ENCODE measurements at regions not wholly inside any gene's neighbourhood (a gene's known extent, or its start where the extent isn't known, plus 50 kb on each side); places are given as distances from the start of the nearest gene placed in this dataset.

DNA sequence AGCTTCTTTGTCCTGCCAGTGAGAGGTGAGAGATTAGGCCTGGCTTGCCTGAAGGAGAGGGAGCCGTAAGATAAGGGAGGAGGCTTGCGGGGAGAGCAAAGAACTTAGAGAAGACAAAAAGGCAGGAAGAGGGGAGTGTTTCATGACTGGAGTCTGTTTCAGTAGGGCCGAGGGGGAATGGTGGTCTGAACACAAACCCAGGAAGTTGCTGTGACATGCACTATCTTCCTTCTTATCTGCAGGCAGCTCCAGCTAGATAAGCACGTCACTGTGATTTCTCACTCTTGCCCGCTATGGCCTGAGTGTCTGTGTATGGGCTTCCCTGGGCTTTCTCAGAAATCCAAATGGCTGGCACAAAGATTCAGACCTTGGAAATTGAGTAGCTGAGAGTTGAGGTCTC lies 307.5 kb upstream of the CLINT1 start:
- Histone ChIP-seq H3K4me1 (ENCODE audit: low read length) (no peaks in the 10 kb centered on the region), H3K4me2 (ENCODE audit: low read depth, low read length) (no peak overlapping the region), H3K9ac (ENCODE audit: low read length) (no peak overlapping the region), H3K27me3 (replicated peaks; ENCODE audit: insufficient read depth, low read length) (no peaks in the 10 kb centered on the region), H3K36me3 (replicated peaks; ENCODE audit: insufficient read depth, low read length) (no peaks in the 10 kb centered on the region), H3K79me2 (ENCODE audit: low read length) (no peaks in the 10 kb centered on the region), H3K27ac (ENCODE audit: low read length) (no peak overlapping the region), H2AFZ (ENCODE audit: low read length) (no peak overlapping the region), H3K4me3 (ENCODE audit: low read length) (no peak overlapping the region), H4K20me1 (ENCODE audit: insufficient read depth, low read length) (no peaks in the 10 kb centered on the region), H3K9me2 (replicated peaks; ENCODE audit: insufficient read depth, low read length) (no peaks in the 10 kb centered on the region), H3F3A (ENCODE audit: insufficient read depth, low read length) (no peaks in the 10 kb centered on the region), H3K9me3 (replicated peaks; ENCODE audit: insufficient read depth, low read length) (no peaks in the 10 kb centered on the region)
- TF ChIP-seq, protein P1, sequence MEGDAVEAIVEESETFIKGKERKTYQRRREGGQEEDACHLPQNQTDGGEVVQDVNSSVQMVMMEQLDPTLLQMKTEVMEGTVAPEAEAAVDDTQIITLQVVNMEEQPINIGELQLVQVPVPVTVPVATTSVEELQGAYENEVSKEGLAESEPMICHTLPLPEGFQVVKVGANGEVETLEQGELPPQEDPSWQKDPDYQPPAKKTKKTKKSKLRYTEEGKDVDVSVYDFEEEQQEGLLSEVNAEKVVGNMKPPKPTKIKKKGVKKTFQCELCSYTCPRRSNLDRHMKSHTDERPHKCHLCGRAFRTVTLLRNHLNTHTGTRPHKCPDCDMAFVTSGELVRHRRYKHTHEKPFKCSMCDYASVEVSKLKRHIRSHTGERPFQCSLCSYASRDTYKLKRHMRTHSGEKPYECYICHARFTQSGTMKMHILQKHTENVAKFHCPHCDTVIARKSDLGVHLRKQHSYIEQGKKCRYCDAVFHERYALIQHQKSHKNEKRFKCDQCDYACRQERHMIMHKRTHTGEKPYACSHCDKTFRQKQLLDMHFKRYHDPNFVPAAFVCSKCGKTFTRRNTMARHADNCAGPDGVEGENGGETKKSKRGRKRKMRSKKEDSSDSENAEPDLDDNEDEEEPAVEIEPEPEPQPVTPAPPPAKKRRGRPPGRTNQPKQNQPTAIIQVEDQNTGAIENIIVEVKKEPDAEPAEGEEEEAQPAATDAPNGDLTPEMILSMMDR (IDR thresholded peaks at IDR 0.05; ENCODE audit: low read length): no peak
- no peak for TF ChIP-seq EZH2 (optimal IDR thresholded peaks at IDR 0.05; ENCODE audit: low read depth, low read length)
- no peak for TF ChIP-seq EZH2phosphoT487 (IDR thresholded peaks at IDR 0.05; ENCODE audit: low read length)
- no peak for DNase-seq

DNA sequence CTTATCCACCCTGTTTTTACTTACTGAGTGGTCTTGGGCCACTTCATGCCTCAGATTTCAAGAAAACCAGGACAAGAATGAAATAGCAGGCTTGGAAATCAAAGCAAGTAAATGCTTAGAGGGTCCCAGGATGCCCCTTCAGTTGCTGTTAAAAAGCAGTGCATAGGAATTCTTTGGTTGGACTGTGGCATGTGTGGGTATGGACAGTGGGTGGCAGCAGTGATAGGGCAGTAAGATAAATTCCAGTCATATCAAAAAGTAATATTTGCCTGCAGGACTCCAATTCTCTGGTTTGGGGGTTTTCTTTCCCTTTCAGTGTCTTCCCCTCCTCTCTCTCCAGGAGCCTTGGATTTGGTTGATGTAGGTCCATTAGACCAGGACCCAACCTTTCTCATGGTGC lies 306.7 kb upstream of the CLINT1 start:
- no peak for DNase-seq
- H2AFZ ChIP-seq (ENCODE audit: low read length): no peak overlapping the region
- no peak overlapping the region for H3K4me2 ChIP-seq (ENCODE audit: low read depth, low read length)
- no peaks in the 10 kb centered on the region for H3K79me2 ChIP-seq (ENCODE audit: low read length)
- H3K9ac ChIP-seq (ENCODE audit: low read length): no peak overlapping the region
- no peaks in the 10 kb centered on the region for H3K36me3 ChIP-seq (replicated peaks; ENCODE audit: insufficient read depth, low read length)
- H4K20me1 ChIP-seq (ENCODE audit: insufficient read depth, low read length): no peaks in the 10 kb centered on the region
- TF ChIP-seq EZH2 (optimal IDR thresholded peaks at IDR 0.05; ENCODE audit: low read depth, low read length) (no peak), EZH2phosphoT487 (IDR thresholded peaks at IDR 0.05; ENCODE audit: low read length) (no peak)
- TF ChIP-seq, protein P1 (IDR thresholded peaks at IDR 0.05; ENCODE audit: low read length): no peak
- no peaks in the 10 kb centered on the region for H3K9me3 ChIP-seq (replicated peaks; ENCODE audit: insufficient read depth, low read length)
- no peak overlapping the region for H3K4me3 ChIP-seq (ENCODE audit: low read length)
- no peaks in the 10 kb centered on the region for H3F3A ChIP-seq (ENCODE audit: insufficient read depth, low read length)
- no peaks in the 10 kb centered on the region for H3K4me1 ChIP-seq (ENCODE audit: low read length)
- H3K27ac ChIP-seq (ENCODE audit: low read length): no peak overlapping the region
- no peaks in the 10 kb centered on the region for H3K9me2 ChIP-seq (replicated peaks; ENCODE audit: insufficient read depth, low read length)
- H3K27me3 ChIP-seq (replicated peaks; ENCODE audit: insufficient read depth, low read length): no peaks in the 10 kb centered on the region

DNA sequence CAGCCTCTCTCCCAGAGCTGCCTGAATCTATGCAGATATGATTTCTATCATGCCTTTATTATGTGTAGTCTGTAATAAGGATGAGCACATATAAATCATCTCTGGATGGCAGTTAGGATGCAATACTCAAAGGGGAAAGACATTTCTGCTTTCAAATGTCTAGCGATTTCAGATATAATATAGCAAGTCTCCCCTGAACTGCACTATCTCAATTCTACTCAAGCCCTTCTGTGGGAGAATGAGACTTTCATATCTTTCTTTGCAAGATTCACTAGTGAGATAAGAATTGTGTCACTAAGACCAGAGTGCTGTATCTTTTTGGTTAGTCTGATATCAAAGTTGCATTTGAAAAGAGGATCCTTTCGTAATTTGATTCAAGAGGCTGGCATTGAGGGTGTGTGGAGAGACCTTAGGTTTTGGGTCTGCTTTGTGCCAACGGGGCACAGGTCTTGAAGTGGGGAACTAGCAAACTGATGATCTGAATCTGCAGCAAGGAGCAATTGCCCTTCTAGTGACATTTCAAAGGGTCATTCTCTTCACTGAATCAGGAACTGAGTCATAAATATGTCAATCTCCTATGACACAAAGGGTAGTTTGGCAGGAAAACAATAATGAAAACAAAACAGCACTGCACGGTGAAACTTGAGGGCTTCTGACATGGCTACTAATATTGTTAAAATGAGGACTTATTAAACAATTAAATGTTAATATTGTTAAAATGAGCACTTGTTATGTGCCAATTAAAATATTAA lies 305.5 kb upstream of the CLINT1 start:
- Histone ChIP-seq H3K4me1 (ENCODE audit: low read length) (no peaks in the 10 kb centered on the region), H2AFZ (ENCODE audit: low read length) (no peak overlapping the region), H3K4me3 (ENCODE audit: low read length) (no peak overlapping the region), H3K36me3 (replicated peaks; ENCODE audit: insufficient read depth, low read length) (no peaks in the 10 kb centered on the region), H3F3A (ENCODE audit: insufficient read depth, low read length) (no peaks in the 10 kb centered on the region), H3K9me3 (replicated peaks; ENCODE audit: insufficient read depth, low read length) (no peaks in the 10 kb centered on the region), H3K9ac (ENCODE audit: low read length) (no peak overlapping the region), H3K9me2 (replicated peaks; ENCODE audit: insufficient read depth, low read length) (no peaks in the 10 kb centered on the region), H3K27me3 (replicated peaks; ENCODE audit: insufficient read depth, low read length) (no peaks in the 10 kb centered on the region), H3K79me2 (ENCODE audit: low read length) (no peaks in the 10 kb centered on the region), H4K20me1 (ENCODE audit: insufficient read depth, low read length) (no peaks in the 10 kb centered on the region), H3K4me2 (ENCODE audit: low read depth, low read length) (no peak overlapping the region), H3K27ac (ENCODE audit: low read length) (no peak overlapping the region)
- DNase-seq: no peak
- no peak for TF ChIP-seq EZH2 (optimal IDR thresholded peaks at IDR 0.05; ENCODE audit: low read depth, low read length)
- TF ChIP-seq, protein P1 (IDR thresholded peaks at IDR 0.05; ENCODE audit: low read length): no peak
- TF ChIP-seq EZH2phosphoT487 (IDR thresholded peaks at IDR 0.05; ENCODE audit: low read length): no peak

All from MM.1S (cell line).